CD4-positive, alpha-beta T cell treated with Interleukin-17A for 4 hours (primary cell): ENCODE measurements at regions not wholly inside any gene's neighbourhood (a gene's known extent, or its start where the extent isn't known, plus 50 kb on each side); places are given as distances from the start of the nearest gene placed in this dataset.
"Not testable (repeated sequence)": the region's sequence is repeated elsewhere in the genome, so short reads cannot be mapped to it uniquely, and the experiment has no call there.

Experiments used
- DNase-seq: peaks from one replicate; pipeline ENCODE4 v3.0.0-alpha.2; 2020; ENCODE audit warnings: mixed read lengths

DNA sequence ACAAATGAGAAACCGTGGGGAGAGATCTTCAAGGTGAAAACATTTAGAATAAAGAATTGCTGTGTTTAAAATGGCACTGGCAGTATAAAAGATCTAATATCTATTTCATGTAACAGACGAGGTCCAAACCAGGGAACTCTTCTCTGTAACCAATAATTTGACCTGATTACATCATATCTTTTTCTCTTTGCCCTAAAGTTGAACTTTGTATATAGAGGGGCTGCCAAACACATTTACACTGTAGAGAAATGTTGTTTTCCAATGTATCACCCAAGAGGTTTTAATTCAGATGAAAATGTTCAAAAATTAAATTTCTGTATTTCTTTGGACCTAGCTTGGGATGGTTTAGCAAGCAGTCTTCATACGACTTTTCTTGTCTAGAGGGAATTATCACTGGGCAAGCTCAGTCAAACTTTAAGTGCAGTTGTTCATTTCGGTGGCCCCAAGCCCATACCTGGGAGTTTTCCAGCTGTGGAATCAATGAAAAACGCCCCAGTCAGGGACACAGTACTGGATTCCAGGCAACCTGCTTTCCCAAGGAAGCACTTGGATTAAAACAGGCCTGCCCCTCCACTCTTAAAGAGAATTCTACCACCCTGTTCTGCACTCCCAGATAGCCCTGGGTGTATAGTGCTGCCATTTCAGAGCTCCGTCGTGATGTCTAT is 208.5 kb upstream of the FN1 start:
- no peak for DNase-seq

DNA sequence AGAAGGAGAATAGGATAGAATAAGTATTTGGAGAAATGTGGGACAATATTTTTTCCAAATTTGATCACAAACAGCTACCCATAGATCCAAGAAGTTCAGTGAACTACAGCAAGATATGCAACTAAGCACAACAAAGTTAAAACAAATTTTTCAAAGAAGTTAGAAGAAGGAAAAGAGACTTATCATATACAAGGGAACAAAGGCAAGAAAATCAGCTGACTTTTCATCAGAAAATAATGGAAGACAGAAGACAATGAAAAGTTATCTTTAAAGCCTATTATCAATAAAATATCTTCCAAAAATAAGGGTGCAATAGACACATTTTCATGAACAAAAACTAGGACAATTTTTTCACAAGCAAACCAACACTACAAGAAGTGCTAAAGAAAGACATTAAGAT is 202.8 kb upstream of the FN1 start:
- DNase-seq: no peak

DNA sequence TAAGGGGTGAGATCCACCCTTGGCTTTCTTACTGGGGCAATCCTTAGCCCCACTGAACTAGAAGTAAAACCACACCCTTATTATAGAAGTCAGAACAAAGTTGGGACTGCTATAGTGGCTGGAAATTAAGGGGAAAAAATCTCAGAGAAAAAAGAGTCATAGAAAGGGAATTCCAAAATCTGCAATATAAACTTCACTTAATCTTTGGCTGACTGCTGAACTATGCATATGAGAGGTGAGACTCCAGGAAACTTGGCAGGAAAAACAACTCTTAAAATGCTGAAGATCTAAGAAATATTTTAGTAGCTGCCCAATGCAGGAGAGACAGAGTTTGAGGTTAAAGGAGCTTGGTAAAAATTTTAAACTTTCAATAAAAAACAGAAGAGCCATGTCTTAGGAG is 201.8 kb upstream of the FN1 start:
- no peak for DNase-seq

DNA sequence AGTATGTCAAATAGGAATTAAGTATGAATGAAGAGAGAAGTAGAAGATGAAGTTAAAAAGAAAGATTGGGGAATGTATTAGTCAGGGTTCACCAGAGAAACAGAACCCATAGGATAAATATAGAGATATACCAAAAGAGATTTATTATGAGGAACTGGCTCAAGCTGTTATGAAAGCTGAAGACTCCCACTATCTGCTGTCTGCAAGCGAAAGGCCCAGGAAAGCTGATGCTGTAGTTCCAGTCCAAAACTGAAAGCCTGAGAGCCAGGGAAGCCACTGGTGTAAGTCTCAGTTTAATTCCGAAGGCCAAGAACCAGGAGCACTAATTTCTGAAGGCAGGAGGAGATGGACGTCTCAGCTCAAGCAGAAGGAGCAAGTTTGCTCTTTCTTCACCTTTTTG is 200.9 kb upstream of the FN1 start:
- no peak for DNase-seq

DNA sequence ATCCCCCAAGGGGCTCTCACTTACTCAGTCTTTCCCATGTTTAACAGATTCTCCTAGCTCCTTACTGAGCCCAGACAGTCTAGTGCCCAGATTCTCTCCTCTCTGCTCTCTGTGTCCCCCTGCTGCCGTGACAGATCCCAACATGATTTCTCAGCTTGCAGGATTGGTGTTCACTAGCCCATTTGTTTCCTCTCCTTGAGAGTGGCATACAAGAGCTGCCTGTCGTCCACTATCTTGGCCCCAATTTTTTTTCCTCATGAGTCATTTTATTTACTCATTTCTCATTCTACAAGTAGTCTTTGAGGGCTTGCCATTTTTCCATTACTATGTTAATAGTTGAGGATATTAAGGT is 199.9 kb upstream of the FN1 start:
- DNase-seq: no peak

DNA sequence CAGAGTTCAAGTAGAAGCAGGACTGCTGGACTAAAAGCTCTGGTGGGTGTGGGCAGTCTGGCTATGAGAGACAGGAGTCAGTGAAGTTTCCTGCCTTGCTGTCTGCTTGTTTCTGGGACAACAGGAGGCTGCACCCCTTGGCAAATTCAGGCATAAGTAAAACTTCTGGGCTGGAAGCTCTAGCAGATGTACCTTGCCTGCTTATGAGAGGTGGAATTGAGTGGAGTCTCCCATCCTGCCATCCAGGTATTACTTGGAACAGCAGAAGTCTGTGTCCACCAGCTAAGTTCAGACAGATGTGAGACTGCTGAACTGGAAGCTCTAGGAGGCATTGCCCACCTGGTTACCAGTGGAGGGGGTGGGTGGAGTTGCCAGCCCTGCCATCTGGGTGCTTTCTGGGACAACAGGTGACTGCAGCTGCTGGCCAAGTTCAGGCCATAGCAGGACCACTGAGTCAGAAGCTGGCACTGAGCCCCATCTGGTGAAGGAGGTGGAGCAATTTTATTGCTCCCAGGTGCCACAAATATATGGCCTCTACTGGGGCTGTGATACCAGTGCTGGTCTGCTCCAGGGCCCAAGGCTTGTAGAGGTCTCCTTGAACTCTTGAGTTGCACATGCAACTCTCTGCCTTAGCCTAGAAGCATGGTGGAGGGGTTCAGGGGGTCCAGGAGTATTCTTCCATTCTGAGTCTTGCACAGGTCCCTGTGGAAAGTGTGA is 199.4 kb upstream of the FN1 start:
- DNase-seq: no peak

DNA sequence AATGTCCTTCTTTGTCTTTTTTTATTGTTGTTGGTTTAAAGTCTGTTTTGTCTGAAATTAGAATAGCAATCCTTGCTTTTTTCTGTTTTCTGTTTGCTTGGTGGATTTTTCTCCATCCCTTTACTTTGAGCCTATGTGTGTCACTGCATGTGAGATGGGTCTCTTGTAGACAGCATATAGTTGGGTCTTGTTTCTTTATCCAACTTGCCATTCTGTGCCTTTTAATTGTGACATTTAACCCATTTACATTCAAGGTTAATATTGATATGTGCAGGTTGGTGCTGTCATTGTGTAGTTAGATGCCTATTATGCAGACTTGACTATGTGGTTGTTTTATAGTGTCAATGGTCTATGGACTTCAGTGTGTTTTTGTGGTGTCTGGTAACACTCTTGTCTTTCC is 197.5 kb upstream of the FN1 start:
- no peak for DNase-seq

DNA sequence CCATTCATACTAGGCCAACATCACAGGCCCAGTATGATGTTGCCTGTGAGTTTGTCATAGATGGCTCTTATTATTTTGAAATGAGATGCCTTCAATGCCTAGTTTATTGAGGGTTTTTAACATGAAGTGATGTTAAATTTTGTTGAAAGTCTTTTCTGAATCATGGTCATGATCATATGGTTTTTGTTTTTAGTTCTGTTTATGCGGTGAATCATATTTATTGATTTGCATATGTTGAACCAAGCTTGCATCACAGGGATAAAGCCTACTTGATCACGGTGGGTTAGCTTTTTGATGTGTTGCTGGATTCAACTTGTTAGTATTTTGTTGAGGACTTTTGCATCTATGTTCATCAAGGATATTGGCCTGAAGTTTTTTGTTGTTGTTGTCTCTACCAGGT is 195.8 kb upstream of the FN1 start:
- DNase-seq: no peak

DNA sequence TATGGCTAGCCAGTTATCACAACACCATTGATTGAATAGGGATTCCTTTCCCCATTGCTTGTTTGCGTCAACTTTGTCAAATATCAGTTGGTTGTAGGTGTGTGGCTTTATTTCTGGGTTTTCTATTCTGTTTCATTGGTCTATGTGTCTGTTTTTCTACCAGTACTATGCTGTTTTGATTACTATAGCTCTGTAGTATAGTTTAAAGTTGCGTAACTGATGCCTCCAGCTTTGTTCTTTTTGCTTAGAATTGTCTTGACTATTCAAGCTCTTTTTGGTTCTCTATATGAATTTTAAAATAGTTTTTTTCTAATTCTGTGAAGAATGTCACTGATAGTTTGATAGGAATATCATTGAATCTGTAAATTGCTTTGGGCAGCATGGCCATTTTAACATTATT is 194.9 kb upstream of the FN1 start:
- DNase-seq: not testable (repeated sequence)

DNA sequence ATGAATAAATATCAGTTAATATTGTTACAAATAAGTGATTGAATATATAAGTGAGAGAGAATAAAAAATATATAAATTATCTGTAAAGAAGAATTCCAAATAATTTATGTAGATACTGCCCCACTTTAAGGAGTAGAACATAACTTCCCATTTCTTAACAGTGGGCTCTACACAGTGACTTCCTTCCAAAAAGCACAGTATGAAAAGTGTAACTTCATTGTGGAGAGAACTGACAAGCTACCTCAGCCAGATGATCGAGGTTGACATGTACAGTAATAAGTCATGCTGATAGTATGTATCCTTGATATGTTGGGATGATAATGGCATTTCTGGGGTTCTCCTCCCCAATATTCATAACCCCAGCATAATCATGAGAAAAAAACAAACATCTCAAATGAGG is 191.9 kb upstream of the FN1 start:
- no peak for DNase-seq

DNA sequence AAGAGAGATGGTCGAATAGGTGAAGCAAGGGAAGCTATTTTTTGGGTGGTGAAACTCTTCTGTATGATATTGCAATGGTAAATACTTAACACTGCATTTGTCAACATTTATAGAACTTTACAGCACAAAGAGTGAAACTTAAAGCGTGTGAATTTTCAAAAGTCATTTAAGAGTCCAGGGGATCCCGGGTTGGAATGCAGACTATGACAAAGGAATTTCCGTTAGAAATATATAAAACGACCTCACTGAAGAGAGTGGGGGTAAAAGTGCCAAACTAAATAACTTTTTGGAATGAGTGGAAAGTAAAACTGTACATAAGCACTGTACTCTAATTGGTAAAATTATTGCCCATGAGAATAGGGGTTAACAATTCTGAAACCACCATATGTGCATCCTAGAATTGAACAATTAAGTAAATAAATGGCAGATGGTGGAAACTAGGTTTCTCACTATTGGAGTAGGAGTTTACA is 191.0 kb upstream of the FN1 start:
- DNase-seq: no peak

DNA sequence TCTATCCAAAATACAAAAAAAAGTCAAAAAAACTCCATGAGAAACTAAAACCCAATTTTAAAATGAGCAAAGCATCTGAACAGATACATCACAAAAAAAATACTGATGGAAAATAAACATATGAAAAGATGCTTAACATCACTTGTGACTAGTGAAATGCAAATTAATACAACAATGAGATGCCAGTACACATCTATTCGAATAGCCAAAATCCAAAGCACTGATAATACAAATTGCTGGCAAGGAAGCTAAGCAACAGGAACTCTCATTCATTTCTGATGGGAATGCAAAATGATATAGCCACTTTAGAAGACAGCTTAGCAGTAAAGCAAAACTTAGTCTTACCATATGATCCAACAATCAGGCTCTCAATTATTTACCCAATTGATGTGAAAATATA is 190.2 kb upstream of the FN1 start:
- no peak for DNase-seq

DNA sequence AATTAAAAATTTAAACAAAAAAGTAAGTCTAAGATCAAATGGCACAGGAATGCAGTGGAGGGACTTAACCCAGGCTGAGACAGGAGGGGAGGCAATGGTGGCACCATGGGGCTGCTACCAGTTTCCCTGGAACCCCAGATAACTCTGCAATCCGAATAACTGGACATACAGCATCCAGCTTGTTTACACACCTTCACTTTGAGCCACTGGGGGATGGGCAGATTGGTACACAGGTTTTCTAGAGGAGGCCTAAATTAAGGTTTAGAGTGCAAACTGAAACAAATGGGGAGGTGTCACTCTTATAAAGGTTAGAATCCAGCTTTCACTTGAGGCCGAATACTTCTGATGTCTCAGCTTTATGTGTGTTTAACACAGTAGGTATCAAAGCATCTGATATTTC is 189.3 kb upstream of the FN1 start:
- DNase-seq: no peak

DNA sequence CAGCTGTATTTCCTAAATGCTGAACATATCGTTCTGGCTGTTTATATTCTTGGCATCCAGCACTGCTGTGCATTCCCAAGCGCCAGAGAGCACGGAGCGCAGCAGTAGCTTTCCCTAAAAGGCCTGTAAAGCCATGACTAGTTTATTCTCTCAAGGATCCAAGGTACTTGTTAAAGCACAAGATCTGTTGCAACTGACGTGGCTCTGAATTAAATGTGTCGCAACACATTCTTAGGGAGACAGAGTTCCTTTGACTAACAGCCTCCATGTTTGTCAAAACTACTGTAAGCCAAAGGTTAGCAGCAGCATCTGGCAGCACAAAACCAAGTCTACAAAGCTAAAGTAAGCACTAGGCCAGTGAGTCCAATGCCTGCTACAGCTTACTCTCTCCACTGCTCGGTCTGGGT is 188.6 kb upstream of the FN1 start:
- DNase-seq: no peak

DNA sequence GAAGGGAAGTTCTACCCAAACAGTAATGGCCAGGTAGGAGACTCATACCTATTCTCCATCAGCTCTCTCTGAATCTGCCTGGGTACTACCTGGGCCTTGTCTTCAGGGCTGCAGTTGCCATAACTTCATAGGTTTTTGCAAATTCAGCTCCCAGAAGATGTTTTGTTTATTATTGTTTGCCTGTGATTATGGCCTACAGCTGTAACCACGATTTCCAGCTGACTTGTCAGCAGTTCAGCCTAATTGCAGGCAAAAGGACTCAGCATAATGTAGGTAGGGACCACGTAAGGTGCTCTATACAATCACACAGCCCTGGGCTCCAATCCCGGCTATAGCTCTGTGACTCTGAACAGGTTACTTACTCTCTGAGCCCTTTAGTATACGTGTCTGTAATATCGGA is 187.0 kb upstream of the FN1 start:
- no peak for DNase-seq

DNA sequence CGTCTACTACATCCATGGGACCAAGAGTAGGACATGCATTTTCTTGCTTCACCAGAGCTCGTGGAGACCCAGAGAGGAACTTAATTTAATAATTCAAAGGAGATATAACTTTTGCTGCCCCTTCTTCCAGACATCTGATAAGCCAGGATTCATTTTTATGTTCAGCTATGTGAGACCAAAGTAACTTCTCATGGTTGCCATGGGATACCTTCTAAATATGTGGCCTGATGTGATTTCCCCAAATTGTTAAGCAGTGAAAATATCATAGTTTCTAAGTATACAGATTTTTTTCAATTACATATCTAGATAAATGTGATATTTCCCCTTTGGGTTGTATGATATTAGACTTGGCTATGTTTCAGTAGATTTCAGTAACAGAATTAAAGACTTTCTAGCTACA is 185.5 kb upstream of the FN1 start:
- DNase-seq: no peak

DNA sequence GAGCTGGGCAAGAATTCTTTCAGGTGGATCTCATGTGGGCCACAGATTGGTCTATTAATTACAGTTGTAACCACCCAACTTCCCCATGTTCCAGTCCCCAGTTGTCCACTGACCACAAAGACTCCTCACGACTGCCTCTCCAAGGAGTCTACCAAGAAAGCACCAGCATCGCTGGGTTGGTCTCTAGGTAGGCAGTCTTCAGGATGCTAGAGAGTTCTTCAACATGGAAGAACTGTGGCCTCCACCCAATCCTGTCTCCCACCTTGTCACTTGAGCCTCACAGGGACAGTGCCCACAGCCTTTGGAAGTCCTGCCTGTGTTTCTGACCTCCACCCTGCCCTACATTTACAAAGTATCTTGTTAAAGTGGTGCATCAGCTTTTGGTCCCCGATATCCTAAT is 184.7 kb upstream of the FN1 start:
- DNase-seq: no peak

DNA sequence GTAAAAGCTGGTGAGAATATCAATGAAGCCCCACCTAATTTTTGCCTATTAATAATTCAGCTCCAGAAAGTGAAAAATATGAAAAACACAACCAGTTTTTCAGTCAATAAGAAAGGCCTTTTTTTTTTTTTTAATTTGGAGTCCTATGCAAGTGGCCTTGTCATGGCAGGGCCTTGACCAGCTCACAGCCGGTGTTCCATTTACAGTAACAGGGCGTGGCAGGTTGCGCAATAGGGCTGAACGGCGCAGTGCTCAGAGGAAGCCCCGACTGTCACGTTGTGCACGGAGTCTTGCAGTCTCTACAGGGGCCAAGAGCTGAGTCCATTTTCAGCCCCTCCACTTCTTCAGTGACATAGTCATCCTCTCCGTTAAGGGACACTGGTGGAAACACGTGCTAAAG is 184.1 kb upstream of the FN1 start:
- DNase-seq: no peak

DNA sequence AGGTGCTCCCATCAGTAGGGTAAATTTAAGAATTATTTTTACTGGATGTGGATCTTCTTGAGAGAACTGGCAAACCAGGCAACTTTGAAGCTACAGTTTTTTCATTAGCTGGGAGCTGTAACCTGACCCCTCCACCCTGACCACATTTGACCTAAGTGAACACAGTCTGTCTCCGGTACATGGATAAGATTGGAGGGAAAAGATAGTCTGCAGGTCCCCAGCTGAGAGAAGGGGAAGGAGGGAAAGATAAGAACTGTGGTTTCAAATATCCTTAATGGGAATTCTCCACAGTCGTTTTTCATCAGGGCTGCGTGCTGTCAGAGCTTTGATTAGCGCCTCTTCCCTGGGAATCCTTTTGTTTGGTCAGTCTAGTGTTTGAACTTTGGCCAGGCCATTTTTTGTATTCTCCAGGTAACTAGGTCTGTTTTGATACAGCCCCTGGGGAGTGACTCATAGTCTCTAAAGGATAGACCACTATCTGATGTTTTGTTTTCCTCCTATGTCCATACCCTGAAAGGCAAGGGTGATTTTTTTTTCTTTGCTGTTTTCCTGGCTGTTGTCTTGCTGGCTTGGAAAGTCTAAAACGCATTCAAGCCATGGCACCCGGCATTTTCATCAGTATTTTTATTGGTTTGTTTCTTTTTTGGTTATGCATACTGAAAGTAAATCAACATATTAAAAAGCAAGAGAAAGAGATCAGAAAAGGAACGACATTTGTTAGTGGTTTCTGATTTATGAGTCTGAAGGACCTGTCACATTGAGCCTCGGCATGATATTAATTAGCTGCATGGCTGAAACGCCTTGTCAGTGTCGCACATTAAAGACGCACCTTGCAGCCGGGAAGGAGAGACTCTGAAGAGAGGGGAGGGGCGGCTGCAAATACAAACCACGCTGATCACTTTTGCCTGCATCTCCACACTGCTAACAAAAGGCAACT is 183.4 kb upstream of the FN1 start:
- DNase-seq: no peak

DNA sequence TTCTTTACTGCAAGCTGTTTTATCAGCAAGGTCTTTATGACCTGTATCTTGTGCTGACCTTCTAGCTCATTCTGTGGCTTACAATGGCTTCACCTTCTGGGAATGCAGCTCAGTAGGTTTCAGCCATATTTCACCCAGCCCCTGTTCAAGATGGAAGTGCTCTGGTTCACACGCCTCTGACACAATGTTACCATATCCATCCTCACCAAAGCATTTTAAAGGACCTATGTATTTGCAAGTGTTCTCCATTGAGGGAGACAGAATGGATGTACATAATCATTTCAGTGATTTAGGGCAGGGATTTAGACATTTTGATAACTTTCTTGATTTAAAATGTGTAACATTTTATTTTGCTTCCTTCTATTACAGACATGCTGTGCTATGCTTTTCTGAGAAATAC is 182.3 kb upstream of the FN1 start:
- no peak for DNase-seq

DNA sequence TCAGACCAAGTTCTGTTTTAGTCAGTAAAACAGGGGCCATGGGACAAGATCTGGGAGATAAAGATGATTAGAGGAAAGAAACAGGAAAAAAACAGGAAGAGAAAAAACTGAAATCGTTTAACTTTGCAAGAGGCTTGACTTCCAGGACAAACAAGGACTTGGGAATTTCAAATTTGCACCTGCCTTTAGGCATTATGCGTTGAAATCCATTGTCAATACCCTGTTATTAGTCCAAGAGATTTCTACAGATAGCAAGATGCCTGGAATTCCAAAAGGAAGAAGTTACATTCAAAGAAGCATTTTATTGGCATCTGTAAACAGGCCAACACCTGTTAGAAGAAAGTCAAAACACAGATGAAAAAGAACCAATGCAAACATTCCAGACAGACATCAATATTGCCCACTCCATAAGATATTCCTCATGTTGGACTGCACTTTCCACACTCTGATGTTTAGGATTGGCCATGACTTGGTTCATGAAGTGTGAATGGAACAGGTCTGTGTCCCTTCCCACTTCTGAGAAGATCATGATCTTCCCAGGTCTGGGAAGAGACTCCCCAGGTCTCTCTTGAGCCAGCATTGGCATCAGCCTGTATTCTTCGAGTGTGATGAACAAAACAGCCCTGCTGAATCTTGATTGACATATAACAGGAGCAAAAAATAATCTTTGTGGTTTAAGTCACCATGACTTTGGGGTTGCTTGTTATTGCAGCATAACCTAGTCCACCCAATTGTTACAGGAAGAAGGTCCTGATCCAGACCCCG is 181.4 kb upstream of the FN1 start:
- DNase-seq: no peak

DNA sequence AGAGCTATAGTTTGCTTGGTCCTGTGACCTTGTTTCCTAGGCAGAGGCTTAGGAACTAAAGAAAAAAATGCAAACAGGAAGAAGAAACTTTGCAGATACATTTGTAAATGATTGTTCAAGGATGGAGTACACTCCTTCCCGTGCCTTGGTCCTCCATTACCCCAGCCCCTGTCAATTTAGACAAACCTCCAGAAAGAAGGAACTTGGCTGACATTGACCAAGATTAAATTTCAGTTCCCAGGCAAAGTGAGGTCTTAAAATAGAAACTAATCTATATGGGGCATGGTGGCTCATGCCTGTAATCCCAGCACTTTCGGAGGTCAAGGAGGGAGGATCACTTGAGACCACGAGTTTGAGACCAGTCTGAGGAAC is 179.9 kb upstream of the FN1 start:
- no peak for DNase-seq
